SK-N-MC (cell line): ENCODE measurements at regions not wholly inside any gene's neighbourhood (a gene's known extent, or its start where the extent isn't known, plus 50 kb on each side); places are given as distances from the start of the nearest gene placed in this dataset.

ENCODE experiments used
- EZH2 ChIP-seq: fragments of 200-600 bp; sonication (generic); IDR thresholded peaks from one replicate; pipeline ENCODE4 v1.6.1; 2017; ENCODE audit warnings: antibody characterized with exemption
- FOXP2 ChIP-seq: optimal IDR thresholded peaks from 2 replicates; pipeline ENCODE3; 2011; ENCODE audit warnings: mild to moderate bottlenecking, moderate library complexity; ENCODE audit not compliant: insufficient read depth; ENCODE audit errors: extremely low read length, control extremely low read depth
- POLR2AphosphoS5 ChIP-seq: IDR thresholded peaks from 2 replicates; pipeline ENCODE4 v1.6.1; 2012; ENCODE audit warnings: mild to moderate bottlenecking, low read depth, low read length, borderline replicate concordance

DNA sequence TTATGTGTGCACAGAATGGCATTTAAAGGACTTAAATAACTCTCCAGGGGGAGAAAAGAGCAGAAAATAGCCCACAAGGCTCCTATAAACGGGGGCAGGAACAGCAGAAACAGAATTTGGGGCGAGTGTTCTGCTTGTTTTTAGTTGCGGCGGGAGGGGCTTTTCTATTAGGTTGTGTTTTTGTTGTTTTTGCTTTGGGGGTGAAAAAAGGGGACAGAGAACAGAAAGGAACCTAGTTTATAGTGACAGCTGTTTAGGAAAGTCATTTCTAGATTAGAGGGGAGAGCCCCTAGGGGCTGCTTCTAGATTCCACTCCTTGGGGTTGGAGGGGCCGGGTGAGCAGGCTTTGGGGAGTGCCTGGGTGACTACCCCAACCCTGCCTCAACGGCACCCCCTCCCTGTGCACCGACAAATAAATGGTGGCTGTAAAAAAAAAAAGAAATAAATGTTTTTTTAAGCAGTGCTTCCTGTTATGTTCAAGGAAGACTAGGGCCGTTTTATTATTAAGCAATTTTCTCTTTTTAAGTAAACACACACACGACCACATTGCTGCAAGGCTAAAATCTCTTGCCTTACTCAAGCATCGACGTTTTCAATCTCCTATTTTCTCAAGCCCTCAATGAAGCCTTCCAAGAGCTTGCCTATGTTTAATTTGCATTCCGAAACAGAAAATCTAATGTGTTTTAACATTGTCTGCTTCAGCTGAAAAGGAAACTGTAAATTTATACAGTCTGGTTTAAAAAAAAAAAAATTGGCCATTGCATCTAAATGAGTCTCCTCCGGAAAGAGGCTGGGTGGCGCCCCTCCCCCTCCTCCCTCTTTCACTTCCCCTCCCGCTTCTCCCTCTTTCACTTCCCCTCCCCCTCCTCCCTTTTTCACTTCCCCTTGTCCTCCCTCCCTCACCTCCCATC lies 123.3 kb upstream of the TBL1X start:
- TF ChIP-seq POLR2AphosphoS5: no peak; the same call in 1 of the 2 replicates
- no peak for TF ChIP-seq EZH2
- no peak for TF ChIP-seq FOXP2
